CD4-positive, alpha-beta T cell treated with Interleukin-6 at 100 ng/mL for 8 hours (primary cell): ENCODE measurements at regions not wholly inside any gene's neighbourhood (a gene's known extent, or its start where the extent isn't known, plus 50 kb on each side); places are given as distances from the start of the nearest gene placed in this dataset.
"Not testable (repeated sequence)": the region's sequence is repeated elsewhere in the genome, so short reads cannot be mapped to it uniquely, and the experiment has no call there.

Source experiments
- DNase-seq: peaks from one replicate; pipeline ENCODE4 v3.0.0-alpha.2; 2020; ENCODE audit warnings: mixed read lengths, low spot score

GRCh38 chr4:102397056-102397455 is 51.8 kb upstream of the SLC39A8 start:
- not testable (repeated sequence) for DNase-seq

- no peak for DNase-seq
Observed at GRCh38 chr4:102399021-102399420, 53.7 kb upstream of the SLC39A8 start.

- DNase-seq: no peak
Observed at GRCh38 chr4:102400898-102401297, 55.6 kb upstream of the SLC39A8 start.

GRCh38 chr4:102402223-102402622 is 56.9 kb upstream of the SLC39A8 start:
- no peak for DNase-seq

- DNase-seq: no peak
Observed at GRCh38 chr4:102403116-102403515, 57.8 kb upstream of the SLC39A8 start.

GRCh38 chr4:102404431-102404969 is 59.2 kb upstream of the SLC39A8 start:
- no peak for DNase-seq

GRCh38 chr4:102405821-102406401 is 60.6 kb upstream of the SLC39A8 start:
- DNase-seq: no peak

GRCh38 chr4:102410884-102411283 is 65.6 kb upstream of the SLC39A8 start:
- DNase-seq: not testable (repeated sequence)

GRCh38 chr4:102411408-102411807 is 66.1 kb upstream of the SLC39A8 start:
- no peak for DNase-seq

GRCh38 chr4:102416765-102417164 is 71.5 kb upstream of the SLC39A8 start:
- DNase-seq: no peak

- DNase-seq: no peak
Observed at GRCh38 chr4:102420563-102421398, 75.5 kb upstream of the SLC39A8 start.

- DNase-seq: no peak
Observed at GRCh38 chr4:102422843-102423242, 77.6 kb upstream of the SLC39A8 start.

GRCh38 chr4:102423375-102423774 is 77.8 kb upstream of the NFKB1 start:
- no peak for DNase-seq

GRCh38 chr4:102427371-102427998 is 73.7 kb upstream of the NFKB1 start:
- DNase-seq: no peak

- no peak for DNase-seq
Observed at GRCh38 chr4:102428122-102428521, 73.0 kb upstream of the NFKB1 start.

- no peak for DNase-seq
Observed at GRCh38 chr4:102429553-102429952, 71.6 kb upstream of the NFKB1 start.

- DNase-seq: no peak
Observed at GRCh38 chr4:102430461-102430910, 70.7 kb upstream of the NFKB1 start.

GRCh38 chr4:102431608-102431961 is 69.6 kb upstream of the NFKB1 start:
- DNase-seq: no peak

- DNase-seq: no peak
Observed at GRCh38 chr4:102437111-102437510, 64.0 kb upstream of the NFKB1 start.

GRCh38 chr4:102438396-102439235 is 62.5 kb upstream of the NFKB1 start:
- no peak for DNase-seq

GRCh38 chr4:102439236-102439614 is 61.9 kb upstream of the NFKB1 start:
- DNase-seq: no peak

- DNase-seq: no peak
Observed at GRCh38 chr4:102439812-102440211, 61.3 kb upstream of the NFKB1 start.
